K562 (cell line): ENCODE measurements at regions not wholly inside any gene's neighbourhood (a gene's known extent, or its start where the extent isn't known, plus 50 kb on each side); places are given as distances from the start of the nearest gene placed in this dataset.

Experiments
- ATAC-seq: fragments of 200-7000 bp; cut with Tn5 transposase; 3 replicates; pipeline ENCODE4 v1.9.1; 2020; ENCODE audit warnings: moderate library complexity
- BruUV-seq: library from RNA; stranded (reverse); fragments of 400-500 nt; replicated peaks from 2 replicates; lab custom pipeline; 2021; lab: Mats Ljungman, UMichigan
- CTCF ChIA-PET: fragments of 300-600 bp; formaldehyde crosslinking; extraction: SDS; loops from one replicate; lab custom pipeline; 2021; ENCODE audit warnings: low intra/inter-chr PET ratio; lab: Yijun Ruan, JAX
- POLR2A ChIA-PET: fragments of 300-600, 350-650 bp; sonication (Branson Sonifier 250); formaldehyde crosslinking; extraction: SDS; loops from one replicate; lab custom pipeline; 2021; ENCODE audit warnings: antibody characterized with exemption, inconsistent platforms; lab: Yijun Ruan, JAX
- DNase-seq, 4 experiments: peaks; one replicate each; pipeline versions ENCODE4 v3.0.0 to v3.0.0-alpha.2; 2011 to 2018; ENCODE audit warnings: low spot score in 3 of 4, mixed read lengths in 3 of 4; ENCODE audit errors: extremely low read depth in 1 of 4
- FAIRE-seq: peaks from 2 replicates; lab custom pipeline; 2011; peaks lifted over from hg19 to GRCh38; lab: Jason Lieb, UNC
- H2AFZ ChIP-seq: 2 replicates; pipeline ENCODE4 v1.6.0; 2011; ENCODE audit warnings: low read depth, low read length, control low read depth, inconsistent platforms
- H3K27ac ChIP-seq: fragments of 200-600 bp; 3 replicates; pipeline ENCODE4 v1.8.0; 2011; ENCODE audit warnings: low read depth, mild to moderate bottlenecking, control low read depth, inconsistent platforms, low read length, moderate library complexity, mixed read lengths; ENCODE audit errors: extremely low read depth
- H3K27me3 ChIP-seq, 2 experiments: fragments of 300-600 bp in 1 of 2; 2 replicates in 1 of 2; 3 replicates in 1 of 2; pipeline versions ENCODE4 v1.6.0 to v1.8.0; 2011; ENCODE audit warnings: inconsistent platforms in 2 of 2, low read length in 2 of 2, mild to moderate bottlenecking in 1 of 2, mixed read lengths in 1 of 2, moderate library complexity in 1 of 2; ENCODE audit not compliant: control insufficient read depth in 2 of 2, insufficient read depth in 2 of 2
- H3K36me3 ChIP-seq: fragments of 300-600 bp; 3 replicates; pipeline ENCODE4 v1.8.0; 2011; ENCODE audit warnings: mild to moderate bottlenecking, low read length, inconsistent platforms; ENCODE audit not compliant: control insufficient read depth, insufficient read depth
- H3K4me1 ChIP-seq, 2 experiments: fragments of 200-600 bp in 1 of 2; replicated peaks in 1 of 2; 2 replicates in 1 of 2; 3 replicates in 1 of 2; pipeline versions ENCODE4 v1.5.1 to v1.8.0; 2011; ENCODE audit warnings: inconsistent platforms in 2 of 2, low read length in 2 of 2, mild to moderate bottlenecking in 1 of 2, mixed read lengths in 1 of 2, moderate library complexity in 1 of 2; ENCODE audit not compliant: control insufficient read depth in 2 of 2, insufficient read depth in 2 of 2
- H3K4me2 ChIP-seq: 2 replicates; pipeline ENCODE4 v1.6.1; 2011; ENCODE audit warnings: low read length, control low read depth, inconsistent platforms, mixed read lengths; ENCODE audit not compliant: insufficient read depth
- H3K4me3 ChIP-seq: fragments of 200-600 bp; sonication (generic), shearing (Covaris generic); 2 replicates; pipeline ENCODE4 v1.5.1; 2016; ENCODE audit warnings: control low read depth, inconsistent platforms
- H3K79me2 ChIP-seq: fragments of 200-600 bp; 3 replicates; pipeline ENCODE4 v1.8.0; 2011; ENCODE audit warnings: low read length, inconsistent platforms; ENCODE audit not compliant: control insufficient read depth, insufficient read depth
- H3K9ac ChIP-seq, 2 experiments: 2 replicates each; pipeline versions ENCODE4 v1.6.0 to v1.6.1; 2011; ENCODE audit warnings: low read depth in 2 of 2, low read length in 2 of 2, control low read depth in 1 of 2, inconsistent platforms in 1 of 2, mild to moderate bottlenecking in 1 of 2, mixed read lengths in 1 of 2; ENCODE audit not compliant: insufficient read depth in 1 of 2
- H3K9me1 ChIP-seq: one replicate; pipeline ENCODE4 v1.6.0; 2011; ENCODE audit warnings: inconsistent platforms, mild to moderate bottlenecking, low read length, moderate library complexity; ENCODE audit not compliant: control insufficient read depth, insufficient read depth
- H3K9me3 ChIP-seq: replicated peaks from 2 replicates; pipeline ENCODE4 v1.5.1; 2011; ENCODE audit warnings: low read depth, low read length, inconsistent platforms; ENCODE audit not compliant: control insufficient read depth, insufficient read depth
- H4K20me1 ChIP-seq: replicated peaks from 2 replicates; pipeline ENCODE4 v1.6.1; 2011; ENCODE audit warnings: low read length, inconsistent platforms, mixed read lengths; ENCODE audit not compliant: control insufficient read depth, insufficient read depth
- GATAD2B ChIP-seq: fragments of 450-650 bp; IDR thresholded peaks from 2 replicates; pipeline ENCODE4 v1.6.1; 2017; ENCODE audit warnings: mild to moderate bottlenecking, borderline replicate concordance
- RAD51 ChIP-seq: fragments of 450-650 bp; IDR thresholded peaks from 2 replicates; pipeline ENCODE4 v1.7.1; 2016; ENCODE audit warnings: low read depth, mild to moderate bottlenecking, borderline replicate concordance
- RHOXF2B ChIP-seq: fragments of 250-450 bp; sonication (Bioruptor Pico); conservative IDR thresholded peaks from 2 replicates; pipeline ENCODE4 v1.5.1; 2021
- ZBTB49 ChIP-seq: sonication (generic); formaldehyde crosslinking; IDR thresholded peaks from 2 replicates; pipeline ENCODE4 v1.8.0; 2022; ENCODE audit warnings: missing genetic modification reagents, mild to moderate bottlenecking, borderline replicate concordance
- in situ Hi-C: fragments of 300-500 bp; cut with MboI; formaldehyde crosslinking; loops from 4 replicates; pipeline ENCODE4 v1.15.0; 2018; ENCODE audit warnings: inconsistent platforms, mixed read lengths
- intact Hi-C: fragments of 100-400 bp; cut with micrococcal nuclease; formaldehyde crosslinking; loops from 2 replicates; pipeline ENCODE4 v1.14.2; 2022
- TF ChIP-seq, protein P1 (sequence below): fragments of 450-650 bp; conservative IDR thresholded peaks from 2 replicates; pipeline ENCODE4 v1.6.1; 2016; ENCODE audit warnings: missing genetic modification characterization, low read depth, mild to moderate bottlenecking, missing compliant biosample characterization, moderate library complexity

- Histone ChIP-seq H3K36me3 (no peaks in the 10 kb centered on the region), H2AFZ (no peak overlapping the region)
- no peak for ATAC-seq
- TF ChIP-seq, protein P1, sequence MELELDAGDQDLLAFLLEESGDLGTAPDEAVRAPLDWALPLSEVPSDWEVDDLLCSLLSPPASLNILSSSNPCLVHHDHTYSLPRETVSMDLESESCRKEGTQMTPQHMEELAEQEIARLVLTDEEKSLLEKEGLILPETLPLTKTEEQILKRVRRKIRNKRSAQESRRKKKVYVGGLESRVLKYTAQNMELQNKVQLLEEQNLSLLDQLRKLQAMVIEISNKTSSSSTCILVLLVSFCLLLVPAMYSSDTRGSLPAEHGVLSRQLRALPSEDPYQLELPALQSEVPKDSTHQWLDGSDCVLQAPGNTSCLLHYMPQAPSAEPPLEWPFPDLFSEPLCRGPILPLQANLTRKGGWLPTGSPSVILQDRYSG (tag), result no peak
- no peak for TF ChIP-seq RAD51
- TF ChIP-seq ZBTB49, result no peak
- no peak for TF ChIP-seq RHOXF2B (CRISPR knock-in tag)
- TF ChIP-seq GATAD2B, result no peak
- TF ChIP-seq, all 486 proteins: peak for 0
- DNase-seq (no peak), FAIRE-seq (no peak)
- in situ Hi-C loops (no loop called here), intact Hi-C loops (no loop called here)
- Histone ChIP-seq H3K27me3 (no peaks in the 10 kb centered on the region), H3K4me3 (no peak overlapping the region), H3K9ac (no peak overlapping the region), H3K9me1 (no peaks in the 10 kb centered on the region), H3K79me2 (no peaks in the 10 kb centered on the region), H3K27ac (no peak overlapping the region), H4K20me1 (no peaks in the 10 kb centered on the region), H3K4me2 (no peak overlapping the region), H3K4me1 (no peaks in the 10 kb centered on the region), H3K9me3 (no peaks in the 10 kb centered on the region)
- no TSS peak for BruUV-seq
- POLR2A ChIA-PET, result no interaction called here
- CTCF ChIA-PET, result no interaction called here
Measured at GRCh38 chr14:42013153-42013552, 406.5 kb downstream of the LRFN5 start.
